H9 (cell line): ENCODE measurements at regions not wholly inside any gene's neighbourhood (a gene's known extent, or its start where the extent isn't known, plus 50 kb on each side); places are given as distances from the start of the nearest gene placed in this dataset.

Experiments used
- DNase-seq: peaks from one replicate; pipeline ENCODE4 v3.0.0-alpha.2; 2017
- H2AFZ ChIP-seq: one replicate; pipeline ENCODE4 v1.6.1; 2013; ENCODE audit warnings: mild to moderate bottlenecking, low read length, control low read depth, moderate library complexity
- H2AK5ac ChIP-seq: 2 replicates; pipeline ENCODE4 v1.6.1; 2013; ENCODE audit warnings: low read length, control low read depth, mixed read lengths; ENCODE audit not compliant: insufficient read length
- H2BK120ac ChIP-seq: one replicate; pipeline ENCODE4 v1.6.1; 2013; ENCODE audit warnings: low read depth, mild to moderate bottlenecking, low read length, control low read depth, inconsistent platforms; ENCODE audit not compliant: poor library complexity, severe bottlenecking
- H2BK12ac ChIP-seq: 2 replicates; pipeline ENCODE4 v1.6.1; 2013; ENCODE audit warnings: low read length, control low read depth, mixed read lengths, low read depth; ENCODE audit not compliant: insufficient read length
- H2BK15ac ChIP-seq: 2 replicates; pipeline ENCODE4 v1.6.1; 2013; ENCODE audit warnings: low read depth, low read length, control low read depth
- H2BK20ac ChIP-seq: one replicate; pipeline ENCODE4 v1.6.1; 2013; ENCODE audit warnings: low read depth, mild to moderate bottlenecking, low read length, control low read depth, inconsistent platforms; ENCODE audit not compliant: poor library complexity, severe bottlenecking
- H2BK5ac ChIP-seq: 2 replicates; pipeline ENCODE4 v1.6.1; 2013; ENCODE audit warnings: low read length, control low read depth, mixed read lengths; ENCODE audit not compliant: insufficient read length
- H3K14ac ChIP-seq: 2 replicates; pipeline ENCODE4 v1.6.1; 2013; ENCODE audit warnings: low read length, control low read depth; ENCODE audit not compliant: insufficient read depth
- H3K18ac ChIP-seq: 2 replicates; pipeline ENCODE4 v1.6.1; 2013; ENCODE audit warnings: low read depth, mild to moderate bottlenecking, mixed read lengths, low read length, control low read depth; ENCODE audit not compliant: insufficient read length
- H3K23ac ChIP-seq: 2 replicates; pipeline ENCODE4 v1.6.1; 2013; ENCODE audit warnings: low read length, control low read depth, mixed read lengths, low read depth; ENCODE audit not compliant: insufficient read length
- H3K23me2 ChIP-seq: 2 replicates; pipeline ENCODE4 v1.6.1; 2013; ENCODE audit warnings: low read depth, mild to moderate bottlenecking, mixed read lengths, low read length, control low read depth; ENCODE audit not compliant: insufficient read length, poor library complexity, severe bottlenecking
- H3K27ac ChIP-seq: 2 replicates; pipeline ENCODE4 v1.5.1; 2013; ENCODE audit warnings: low read length, control low read depth, mixed read lengths, low read depth; ENCODE audit not compliant: insufficient read length
- H3K27me3 ChIP-seq: 2 replicates; pipeline ENCODE4 v1.6.1; 2013; ENCODE audit warnings: low read length, control low read depth, inconsistent platforms; ENCODE audit not compliant: insufficient read depth
- H3K4ac ChIP-seq: 2 replicates; pipeline ENCODE4 v1.6.1; 2013; ENCODE audit warnings: low read depth, mild to moderate bottlenecking, control low read depth, inconsistent platforms, low read length, moderate library complexity
- H3K4me1 ChIP-seq: 2 replicates; pipeline ENCODE4 v1.6.1; 2013; ENCODE audit warnings: low read length, control low read depth, inconsistent platforms; ENCODE audit not compliant: insufficient read depth
- H3K4me2 ChIP-seq: 2 replicates; pipeline ENCODE4 v1.6.1; 2013; ENCODE audit warnings: low read length, control low read depth, mixed read lengths; ENCODE audit not compliant: insufficient read length, insufficient read depth
- H3K56ac ChIP-seq: 2 replicates; pipeline ENCODE4 v1.6.1; 2013; ENCODE audit warnings: low read depth, mild to moderate bottlenecking, mixed read lengths, low read length, control low read depth; ENCODE audit not compliant: insufficient read length
- H3K79me1 ChIP-seq: 2 replicates; pipeline ENCODE4 v1.6.1; 2013; ENCODE audit warnings: low read depth, mild to moderate bottlenecking, moderate library complexity, low read length, control low read depth, inconsistent platforms; ENCODE audit not compliant: insufficient read depth, poor library complexity, severe bottlenecking
- H3K79me2 ChIP-seq: 2 replicates; pipeline ENCODE4 v1.6.1; 2013; ENCODE audit warnings: low read length, control low read depth, inconsistent platforms; ENCODE audit not compliant: insufficient read depth
- H3K9ac ChIP-seq: 2 replicates; pipeline ENCODE4 v1.6.1; 2013; ENCODE audit warnings: low read length, control low read depth, mixed read lengths; ENCODE audit not compliant: insufficient read length; ENCODE audit errors: extremely low read depth
- H3K9me3 ChIP-seq: one replicate; pipeline ENCODE4 v1.6.1; 2013; ENCODE audit warnings: low read depth, low read length, inconsistent platforms; ENCODE audit not compliant: control insufficient read depth
- H3T11ph ChIP-seq: one replicate; pipeline ENCODE4 v1.6.1; 2013; ENCODE audit warnings: mild to moderate bottlenecking, low read length, control low read depth, inconsistent platforms
- H4K20me1 ChIP-seq: one replicate; pipeline ENCODE4 v1.6.1; 2013; ENCODE audit not compliant: control insufficient read depth, insufficient read length, insufficient read depth
- H4K5ac ChIP-seq: 2 replicates; pipeline ENCODE4 v1.6.1; 2013; ENCODE audit warnings: low read depth, mild to moderate bottlenecking, mixed read lengths, low read length, control low read depth; ENCODE audit not compliant: insufficient read length
- H4K8ac ChIP-seq: replicated peaks from 2 replicates; pipeline ENCODE4 v1.6.1; 2013; ENCODE audit warnings: low read length, control low read depth, mixed read lengths, low read depth; ENCODE audit not compliant: insufficient read length
- H4K91ac ChIP-seq: 2 replicates; pipeline ENCODE4 v1.6.1; 2013; ENCODE audit warnings: low read depth, mild to moderate bottlenecking, moderate library complexity, mixed read lengths, low read length, control low read depth; ENCODE audit not compliant: insufficient read length
- H3K27ac Mint-ChIP-seq, 3 experiments: 2 replicates in 2 of 3; 3 replicates in 1 of 3; pipeline ENCODE4 v1.8.0; 2020 to 2021; ENCODE audit warnings: mixed read lengths in 3 of 3, mild to moderate bottlenecking in 1 of 3, moderate library complexity in 1 of 3
- H3K27me3 Mint-ChIP-seq: 2 replicates; pipeline ENCODE4 v1.8.0; 2021; ENCODE audit warnings: low read depth, mild to moderate bottlenecking, moderate library complexity, mixed read lengths
- H3K36me3 Mint-ChIP-seq, 3 experiments: 2 replicates in 2 of 3; 3 replicates in 1 of 3; pipeline ENCODE4 v1.8.0; 2020 to 2021; ENCODE audit warnings: low read depth in 3 of 3, mixed read lengths in 3 of 3; ENCODE audit not compliant: insufficient read depth in 1 of 3
- H3K4me1 Mint-ChIP-seq, 2 experiments: 2 replicates each; pipeline ENCODE4 v1.8.0; 2020; ENCODE audit warnings: mixed read lengths in 2 of 2
- H3K4me3 Mint-ChIP-seq, 2 experiments: 2 replicates in 1 of 2; 3 replicates in 1 of 2; pipeline ENCODE4 v1.8.0; 2020 to 2021; ENCODE audit warnings: mild to moderate bottlenecking in 2 of 2, mixed read lengths in 2 of 2, moderate library complexity in 1 of 2
- H3K9me3 Mint-ChIP-seq, 2 experiments: 2 replicates in 1 of 2; 3 replicates in 1 of 2; pipeline ENCODE4 v1.8.0; 2020; ENCODE audit warnings: mild to moderate bottlenecking in 2 of 2, mixed read lengths in 2 of 2, moderate library complexity in 1 of 2
- CTCF ChIP-seq: fragments of 200-600 bp; sonication (generic); conservative IDR thresholded peaks from 3 replicates; pipeline ENCODE4 v1.8.0; 2021; ENCODE audit warnings: antibody characterized with exemption, mild to moderate bottlenecking
- WGBS: extraction: QIAGEN DNeasy Blood & Tissue Kit; methylation state at CpG from one replicate; pipeline ENCODE4 v1.1.7; 2013; ENCODE audit warnings: missing lambda C conversion rate, low lambda C conversion rate, mixed read lengths; ENCODE audit not compliant: insufficient read length; ENCODE audit errors: extremely low coverage; 5-methylcytosine and 5-hydroxymethylcytosine counted together

GRCh38 chr5:169356181-169356580, 55.2 kb upstream of the SLIT3 start:
- Histone ChIP-seq H2BK120ac (no peak overlapping the region), H3K4me1 (no peaks in the 10 kb centered on the region), H3K14ac (no peak overlapping the region), H2BK12ac (no peak overlapping the region), H3K9me3 (no peaks in the 10 kb centered on the region), H2AFZ (no peak overlapping the region), H3K27ac (no peak overlapping the region), H3K79me1 (no peaks in the 10 kb centered on the region), H3K79me2 (no peaks in the 10 kb centered on the region), H3K4me2 (no peak overlapping the region), H3K9ac (no peak overlapping the region), H3T11ph (no peak overlapping the region), H4K8ac (no peak overlapping the region), H2BK20ac (no peak overlapping the region), H3K56ac (no peak overlapping the region), H3K18ac (no peak overlapping the region), H2BK15ac (no peak overlapping the region), H3K23me2 (no peaks in the 10 kb centered on the region), H3K27me3 (no peaks in the 10 kb centered on the region), H2AK5ac (no peak overlapping the region), H3K23ac (no peak overlapping the region), H4K5ac (no peak overlapping the region), H4K20me1 (no peaks in the 10 kb centered on the region), H2BK5ac (no peak overlapping the region), H4K91ac (no peak overlapping the region), H3K4ac (no peak overlapping the region)
- Mint-ChIP-seq H3K27ac (no peak overlapping the region), H3K36me3 (no peaks in the 10 kb centered on the region), H3K4me1 (no peaks in the 10 kb centered on the region; a peak in 1 of 4 replicates), H3K4me3 (no peak overlapping the region), H3K27me3 (peaks cover 2% of the 10 kb centered on the region; the same call in 1 of the 2 replicates), H3K9me3 (no peaks in the 10 kb centered on the region)
- no peak for DNase-seq
- no CpG with 5 or more reads among the region's 1 CpG for WGBS
- TF ChIP-seq CTCF = no peak
